HL-60/S4 treated with phorbol 12-myristate 13-acetate at 8.2 ng/mL for 4 days and 3 days (cell line): ENCODE measurements at regions not wholly inside any gene's neighbourhood (a gene's known extent, or its start where the extent isn't known, plus 50 kb on each side); places are given as distances from the start of the nearest gene placed in this dataset.
"Not testable (repeated sequence)": the region's sequence is repeated elsewhere in the genome, so short reads cannot be mapped to it uniquely, and the experiment has no call there.

Experiments used
- in situ Hi-C: fragments of 300-500 bp; cut with MboI; formaldehyde crosslinking; loops from 2 replicates; pipeline ENCODE4 v1.15.0; 2022; ENCODE audit warnings: low sequenced_read_pairs

DNA sequence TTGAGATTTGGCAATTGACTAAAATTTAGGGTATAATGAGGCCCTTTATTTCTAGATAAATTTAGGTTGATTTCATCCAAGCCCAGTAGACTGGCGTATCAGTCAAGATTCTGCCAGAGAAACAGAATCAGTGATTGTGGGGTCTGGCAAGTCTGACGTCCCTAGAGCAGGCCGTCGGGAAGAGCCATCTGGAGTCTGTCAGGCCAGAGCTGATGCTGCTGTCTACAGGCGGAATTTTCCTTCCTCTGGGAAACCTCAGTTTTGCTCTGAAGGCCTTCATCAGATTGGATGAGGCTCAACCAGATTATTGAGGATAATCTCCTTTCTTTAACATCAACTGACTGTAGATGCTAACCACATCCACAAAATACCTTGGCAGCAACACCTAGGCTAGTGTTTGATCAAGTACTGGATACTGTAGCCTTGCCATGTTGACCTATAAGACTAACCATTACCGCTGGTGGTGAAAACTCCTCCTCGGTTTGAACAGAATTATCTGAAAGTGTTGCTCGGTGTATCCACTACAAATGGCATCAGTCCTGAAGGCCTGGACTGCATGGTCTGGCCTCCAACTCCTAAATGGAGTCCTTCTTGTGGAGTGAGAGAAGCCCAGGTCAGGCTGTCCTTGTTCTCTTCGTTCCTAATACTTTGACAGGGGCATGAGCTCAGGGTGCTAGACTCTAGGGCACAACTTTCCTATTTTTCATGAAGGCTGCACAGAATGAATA is 83.2 kb upstream of the ANKH start:
- in situ Hi-C loops, result no loop called here

DNA sequence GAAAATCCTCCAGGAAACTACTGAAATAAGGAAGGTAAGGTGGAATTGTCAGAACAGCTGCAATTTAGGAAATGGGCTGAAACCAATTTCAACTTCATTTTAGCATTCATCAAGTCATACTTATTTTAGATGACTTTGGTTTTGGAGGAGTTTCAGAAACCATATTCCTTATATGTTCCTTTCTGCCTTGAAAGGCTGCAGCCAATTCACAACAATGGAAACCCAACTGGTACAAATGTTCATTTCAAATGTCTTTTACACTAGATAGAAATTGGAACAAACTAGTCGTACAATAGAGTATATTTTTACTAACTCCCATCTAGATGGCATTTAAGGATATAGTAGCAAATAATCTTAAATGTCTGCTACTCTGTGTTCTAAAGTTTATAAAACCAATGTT is 82.6 kb upstream of the ANKH start:
- in situ Hi-C loops, result no loop called here

DNA sequence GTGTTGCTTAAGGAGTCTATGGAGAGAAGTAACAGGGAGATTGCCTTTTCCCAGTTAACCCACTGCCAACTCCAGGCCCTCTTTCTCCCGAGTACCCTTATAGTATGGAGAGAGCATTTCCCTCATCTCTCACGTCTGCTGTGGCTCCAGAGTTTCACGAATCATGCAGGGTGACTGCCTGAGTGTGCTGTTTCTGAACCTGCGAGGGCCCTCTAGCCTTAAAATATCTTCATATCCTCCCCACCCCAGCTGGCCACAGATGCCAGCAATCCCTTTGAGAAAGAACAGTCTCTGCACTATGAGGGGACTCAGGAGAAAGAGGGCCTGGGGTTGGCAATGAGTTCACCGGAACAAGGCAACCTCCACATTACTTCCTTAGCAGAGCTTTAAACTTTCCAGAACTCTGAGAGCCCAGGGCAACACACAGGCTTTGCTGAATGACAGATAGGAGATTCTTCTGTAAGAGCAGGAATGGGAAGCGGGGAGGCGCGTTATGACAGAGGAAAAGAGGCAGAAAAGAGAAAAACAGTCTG is 81.6 kb upstream of the ANKH start:
- in situ Hi-C loops, result no loop called here

DNA sequence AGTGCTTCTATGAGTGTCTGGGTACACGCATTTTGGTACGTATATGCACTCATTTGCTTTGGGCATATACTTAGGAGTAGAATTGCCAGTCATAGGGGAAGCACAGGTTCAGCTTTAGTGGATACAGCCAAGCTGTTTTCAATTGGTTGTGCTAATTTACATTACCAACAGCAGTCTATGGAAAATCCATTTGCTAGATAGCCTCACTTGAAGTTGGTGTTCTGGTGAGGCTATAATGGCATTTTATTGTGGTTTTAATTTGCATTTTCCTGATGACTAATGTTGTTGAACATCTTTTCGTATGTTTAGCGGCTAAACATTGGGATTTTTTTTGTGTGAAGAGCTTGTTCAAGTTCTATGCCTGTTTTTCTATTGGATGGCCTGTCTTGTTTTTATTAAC is 76.8 kb upstream of the ANKH start:
- in situ Hi-C loops, result no loop called here

DNA sequence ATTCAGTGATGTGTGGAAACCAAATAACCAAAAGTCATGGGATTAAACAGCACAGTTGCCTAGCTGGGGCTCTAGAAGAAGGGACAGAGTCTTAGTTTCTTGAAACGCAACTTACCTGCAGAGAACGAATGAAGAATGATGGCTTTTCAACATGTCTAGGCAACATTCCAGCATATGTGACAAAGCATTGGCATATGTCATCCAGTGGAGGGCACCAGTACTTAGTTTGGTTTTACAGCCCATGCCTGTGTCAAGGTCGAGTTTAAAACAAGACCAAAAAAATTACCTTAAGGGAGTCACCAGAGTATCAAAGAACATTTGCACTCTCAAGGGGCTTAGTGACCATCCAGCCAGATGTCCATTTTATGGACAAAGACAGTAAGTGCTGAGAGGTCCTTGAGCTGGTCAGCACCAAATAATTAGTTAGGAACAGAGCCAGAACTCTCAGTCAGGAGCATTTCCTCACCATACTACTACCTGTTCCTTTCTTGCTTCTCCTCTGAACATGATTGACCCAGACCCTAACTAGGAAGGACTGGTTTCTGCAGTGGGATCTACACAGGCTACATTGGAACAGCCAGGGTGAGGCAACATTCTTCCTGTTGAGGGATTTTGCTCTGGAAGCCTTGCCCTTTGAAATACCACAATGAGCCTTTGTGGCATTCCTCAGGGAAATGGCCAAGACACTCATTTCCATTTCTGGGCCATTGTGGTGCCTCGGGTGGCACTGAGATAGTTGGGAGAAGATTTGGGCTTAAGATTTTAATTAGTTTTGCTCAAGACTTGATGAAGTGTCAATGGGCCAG is 75.4 kb upstream of the ANKH start:
- in situ Hi-C loops, result no loop called here

DNA sequence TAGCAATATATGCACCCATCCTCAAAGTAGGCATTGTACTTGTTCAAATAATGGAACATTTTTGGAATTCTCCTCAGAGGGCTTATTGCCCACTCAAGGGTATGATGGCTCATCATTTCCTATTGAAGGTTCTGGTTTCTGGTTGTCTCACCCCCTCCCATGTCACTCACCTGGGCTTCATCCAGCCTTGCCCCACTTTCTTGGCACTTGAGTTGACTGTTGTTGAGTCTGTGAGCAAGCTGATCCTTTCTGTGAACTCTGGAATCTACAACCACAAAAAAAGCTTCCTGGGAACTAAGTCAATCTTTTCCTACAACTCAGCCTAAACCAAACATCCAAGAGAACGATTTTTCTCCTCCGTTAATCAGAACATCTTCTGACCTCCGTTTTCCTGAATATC is 73.9 kb upstream of the ANKH start:
- in situ Hi-C loops, result no loop called here

DNA sequence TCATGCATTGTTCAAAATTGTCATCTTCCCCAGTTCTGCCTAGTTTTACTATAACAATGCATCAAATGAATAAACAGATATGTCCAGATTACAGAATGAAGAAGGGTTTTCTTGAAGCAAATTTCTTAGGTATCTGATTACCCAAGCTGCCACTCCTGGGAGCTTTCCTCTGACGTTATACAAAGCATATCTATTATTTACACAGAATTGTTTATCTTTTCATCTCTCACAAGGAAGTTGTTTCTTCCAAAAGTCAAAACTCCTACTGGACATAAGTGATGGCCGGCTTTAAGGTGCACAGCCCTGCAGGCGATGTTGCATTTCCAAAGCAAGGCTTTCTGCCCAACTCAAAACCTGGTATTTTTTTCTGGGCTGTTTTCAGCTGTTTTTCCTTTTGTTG is 73.4 kb upstream of the ANKH start:
- in situ Hi-C loops, result no loop called here

DNA sequence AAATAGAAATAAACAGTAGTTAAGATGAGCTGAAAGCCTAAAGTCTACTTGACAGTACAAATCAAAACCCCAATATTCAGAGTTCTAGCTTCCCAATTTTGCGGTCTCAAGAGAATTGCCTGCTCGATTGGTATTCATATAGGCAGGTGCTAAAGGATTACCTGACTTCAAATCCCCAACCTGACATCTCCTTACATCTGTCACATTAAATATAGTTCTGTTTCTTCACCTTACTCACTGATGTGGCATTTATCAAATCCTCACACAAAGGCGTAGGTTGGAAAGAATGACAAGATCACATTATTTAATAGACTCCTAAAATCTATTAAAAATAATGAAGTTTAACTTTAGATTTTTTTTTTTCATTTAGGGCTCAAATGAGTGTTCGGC is 72.8 kb upstream of the ANKH start:
- in situ Hi-C loops, result no loop called here

DNA sequence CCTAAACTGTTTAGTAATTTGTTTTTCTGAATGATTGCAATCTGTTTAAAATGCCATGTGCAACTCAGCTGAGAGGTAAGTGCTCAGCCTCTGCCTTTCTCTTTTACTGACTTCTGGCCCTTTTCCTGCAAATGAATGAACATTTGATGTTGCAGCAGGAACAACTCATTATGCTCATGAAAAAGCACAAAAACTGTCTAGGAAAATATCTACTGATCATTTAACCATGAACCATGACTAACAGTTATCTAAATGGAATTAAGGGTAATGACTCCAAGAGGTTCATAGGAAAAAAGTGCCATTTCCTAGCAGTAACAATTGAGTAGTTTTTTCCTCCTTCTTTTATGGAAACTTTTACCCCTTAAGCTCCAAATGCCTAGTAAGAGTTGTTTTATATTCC is 70.6 kb upstream of the ANKH start:
- in situ Hi-C loops, result no loop called here

DNA sequence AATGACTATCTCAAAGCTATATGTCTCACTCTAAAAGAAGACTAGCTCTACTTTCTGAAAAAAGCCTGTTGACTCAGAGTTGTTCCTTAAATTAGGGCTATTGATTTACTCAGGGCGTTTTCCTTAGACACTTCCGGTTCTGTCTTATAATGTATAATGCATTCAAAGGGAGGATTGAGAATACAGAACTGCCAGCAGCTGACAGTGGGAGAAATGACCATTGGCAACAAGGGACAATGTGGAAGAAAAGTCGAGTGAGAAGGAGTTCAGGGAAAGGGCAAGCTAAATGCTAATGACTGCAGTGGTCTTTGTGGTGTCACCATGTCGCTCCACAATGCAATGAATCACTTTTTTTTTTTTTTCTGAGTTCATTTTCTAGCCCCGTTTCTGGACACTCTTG is 65.7 kb upstream of the ANKH start:
- in situ Hi-C loops, result no loop called here

DNA sequence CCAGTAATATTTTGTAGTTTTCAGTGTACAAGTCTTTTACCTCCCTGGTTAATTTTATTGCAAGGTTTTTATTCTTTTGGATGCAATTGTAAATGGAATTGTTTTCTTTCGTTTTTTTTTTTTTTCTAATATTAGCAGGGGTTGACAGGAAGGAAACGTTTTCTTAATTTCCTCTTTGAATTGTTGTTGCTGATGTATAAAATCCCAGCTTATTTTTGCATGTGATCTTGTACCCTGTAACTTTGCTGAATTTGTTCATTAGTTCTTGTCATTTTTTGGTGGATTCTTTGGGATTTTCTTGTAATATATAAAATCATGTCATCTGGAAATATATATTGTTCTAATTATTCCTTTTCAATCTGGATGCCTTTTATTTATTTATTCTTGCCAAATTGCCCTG is 65.0 kb upstream of the ANKH start:
- in situ Hi-C loops, result no loop called here

DNA sequence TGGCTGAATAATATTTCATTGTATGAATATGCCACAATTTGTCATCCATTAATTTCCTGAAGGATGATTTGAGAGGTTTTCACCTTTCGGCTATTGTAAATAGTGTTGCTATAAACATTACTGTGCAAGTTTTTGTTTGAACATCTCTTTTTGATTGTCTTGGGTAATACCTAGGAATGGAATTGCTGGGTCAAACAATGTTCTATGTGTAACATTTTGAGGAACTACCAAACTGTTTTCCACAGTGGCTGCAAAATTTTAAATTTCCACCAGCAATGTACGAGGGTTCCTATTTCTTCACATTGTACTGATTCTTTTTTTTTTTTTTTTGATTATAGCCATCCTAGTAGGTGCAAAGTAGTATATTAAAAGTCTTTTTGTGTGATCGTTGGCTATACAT is 63.8 kb upstream of the ANKH start:
- in situ Hi-C loops, result no loop called here

DNA sequence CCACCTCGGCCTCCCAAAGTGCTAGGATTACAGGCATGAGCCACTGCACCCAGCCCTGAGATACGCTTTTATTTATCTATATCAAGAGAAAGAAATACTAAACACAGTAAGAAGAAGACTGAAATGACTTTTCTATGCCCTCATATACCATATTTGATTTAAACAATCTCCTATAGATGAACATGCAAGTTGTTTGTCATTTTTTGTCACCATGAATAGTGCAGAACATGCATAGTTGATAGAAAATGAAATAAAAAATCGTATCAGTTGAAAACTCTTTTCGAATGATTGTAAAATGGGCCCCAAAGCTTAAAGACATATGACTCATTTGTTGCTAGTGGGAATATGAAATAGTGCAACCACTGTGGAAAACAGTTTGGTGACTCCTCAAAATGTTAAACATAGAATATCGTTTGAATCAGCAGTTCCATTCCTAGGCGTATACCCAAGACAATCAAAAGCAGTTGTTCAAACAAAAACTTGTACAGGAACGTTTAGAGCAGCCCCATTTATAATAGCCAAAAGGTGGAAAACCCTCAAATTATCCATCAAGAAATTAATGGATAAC is 61.4 kb upstream of the ANKH start:
- in situ Hi-C loops, result no loop called here

DNA sequence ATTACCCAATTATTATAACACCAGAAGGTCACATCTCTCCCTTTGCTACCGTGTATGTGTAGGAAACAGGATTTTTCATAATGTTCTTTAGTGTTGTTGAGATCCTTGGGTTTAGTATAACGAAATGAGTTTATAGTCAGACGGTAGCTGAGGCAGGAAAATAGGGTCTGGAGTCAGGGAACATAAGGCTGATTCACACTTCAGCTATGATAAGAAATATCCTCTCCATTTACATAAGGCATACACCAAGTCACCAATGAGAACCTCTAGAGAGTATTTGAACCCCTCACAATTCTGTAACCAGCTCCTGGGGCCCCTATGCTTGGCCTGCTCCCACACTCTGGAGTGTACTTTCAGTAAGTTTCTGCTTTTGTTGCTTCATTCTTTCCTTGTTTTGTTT is 58.9 kb upstream of the ANKH start:
- in situ Hi-C loops, result no loop called here

DNA sequence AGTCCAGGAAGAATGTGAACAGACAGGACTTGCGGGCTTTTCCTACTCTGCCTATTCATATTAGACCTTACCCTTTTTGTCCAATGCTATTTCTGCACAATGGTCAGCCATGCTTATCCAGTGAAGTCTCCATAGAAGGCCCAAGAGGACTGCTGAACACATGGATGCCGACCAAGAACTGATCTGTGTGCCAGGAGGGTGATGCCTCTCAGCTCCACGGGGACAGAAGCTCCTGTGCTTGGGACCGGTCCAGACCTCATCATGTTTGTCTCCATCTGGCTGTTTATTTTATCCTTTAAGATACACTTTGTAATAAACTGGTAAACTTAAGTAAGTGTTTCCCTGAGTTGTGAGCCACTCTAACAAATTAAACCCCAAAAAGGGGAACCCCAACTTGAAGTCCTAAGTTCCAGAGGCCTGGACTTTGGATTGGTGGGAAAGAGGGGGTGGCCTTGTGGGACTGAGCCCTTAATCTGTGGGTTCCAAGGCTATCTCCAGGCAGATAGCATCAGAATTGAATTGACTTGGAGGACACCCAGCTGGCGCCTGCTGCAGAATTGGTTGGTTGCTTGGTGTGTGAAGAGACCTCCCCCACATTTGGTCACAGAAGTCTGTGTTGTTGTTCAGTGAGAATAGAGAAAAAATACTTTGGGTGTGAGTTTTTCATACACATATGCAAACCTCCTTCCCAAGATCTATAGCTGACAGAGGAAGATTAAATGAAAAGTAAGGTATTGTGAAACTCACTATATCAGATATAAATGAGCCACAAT is 57.9 kb upstream of the ANKH start:
- in situ Hi-C loops, result no loop called here

DNA sequence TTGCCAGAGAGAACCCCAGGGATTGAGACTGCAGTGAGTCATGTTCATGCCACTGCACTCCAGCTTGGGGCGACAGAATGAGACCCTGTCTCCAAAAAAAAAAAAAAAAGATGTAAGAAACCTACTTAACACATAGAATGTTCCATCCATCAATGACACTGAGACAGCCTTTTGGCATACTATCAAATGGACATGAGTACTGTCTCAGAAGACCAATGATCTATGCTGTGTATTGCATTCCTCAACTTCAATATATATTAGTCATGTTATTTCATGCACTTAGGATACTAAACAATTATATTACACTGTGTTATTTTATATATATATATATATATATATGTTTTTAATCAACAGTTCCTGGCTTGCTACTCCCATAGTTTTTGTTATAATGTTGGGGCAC is 57.1 kb upstream of the ANKH start:
- in situ Hi-C loops, result no loop called here

DNA sequence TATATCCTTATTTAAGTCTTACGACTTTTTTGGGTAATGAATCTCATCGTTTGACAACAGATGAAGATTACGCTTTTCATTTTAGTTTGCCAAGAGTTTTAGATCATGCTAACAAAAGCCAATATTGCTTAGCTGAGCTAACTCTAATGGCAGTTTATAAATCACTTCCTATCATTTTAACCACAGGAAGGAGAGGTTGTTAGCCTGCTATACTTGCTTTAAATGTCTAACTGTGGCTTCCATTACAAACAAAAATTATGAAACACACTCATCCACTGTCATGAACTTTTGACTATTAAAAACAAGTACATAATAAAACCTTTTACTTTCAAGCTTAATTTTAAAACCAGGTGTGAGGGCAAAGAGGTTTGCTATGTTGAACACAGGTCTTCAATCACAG is 53.7 kb upstream of the ANKH start:
- in situ Hi-C loops, result no loop called here

DNA sequence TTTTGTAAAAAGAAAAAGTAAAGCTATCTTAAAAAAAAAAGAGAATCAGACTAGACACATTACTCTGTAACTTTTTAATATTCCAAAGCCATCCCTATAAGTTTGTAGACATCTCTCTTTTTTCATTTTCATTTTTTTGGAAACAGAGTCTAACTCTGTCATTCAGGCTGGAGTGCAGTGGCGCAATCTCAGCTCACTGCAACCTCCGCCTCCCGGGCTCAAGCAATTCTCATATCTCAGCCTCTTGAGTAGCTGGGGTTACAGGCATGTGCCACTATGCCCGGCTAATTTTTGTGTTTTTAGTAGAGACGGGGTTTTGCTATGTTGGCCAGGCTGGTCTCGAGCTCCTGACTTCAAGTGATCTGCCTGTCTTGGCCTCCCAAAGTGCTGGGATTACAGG is 51.4 kb upstream of the ANKH start:
- in situ Hi-C loops, result not testable (repeated sequence)

DNA sequence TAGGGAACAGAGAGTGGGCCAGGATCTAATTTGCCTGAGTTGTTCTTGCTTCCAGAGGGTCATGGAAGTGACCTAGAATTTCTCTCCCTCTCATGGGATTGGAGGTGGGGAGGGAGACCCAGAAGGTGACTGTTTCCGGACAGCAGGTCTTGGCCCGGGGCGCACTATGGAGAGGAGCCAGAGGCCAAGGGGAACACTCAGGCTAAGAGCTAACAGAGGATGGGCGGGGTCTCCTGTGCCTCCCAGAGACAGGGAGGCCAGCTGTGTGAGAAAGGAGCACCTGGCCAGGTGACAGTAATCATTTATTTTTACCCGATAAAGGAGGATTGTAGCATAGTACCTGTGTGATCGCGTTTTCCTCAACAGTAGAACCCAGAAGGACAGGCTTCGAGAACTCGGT is 50.9 kb upstream of the ANKH start:
- in situ Hi-C loops, result no loop called here
